ENCODE measurements at regions not wholly inside any gene's neighbourhood (a gene's known extent, or its start where the extent isn't known, plus 50 kb on each side); places are given as distances from the start of the nearest gene placed in this dataset.

- FAIRE-seq (no peak), DNase-seq (ENCODE audit: insufficient read length, low spot score) (no peak)
- no peak for TF ChIP-seq CTCF (IDR thresholded peaks at IDR 0.05; ENCODE audit: insufficient read depth, missing control alignments)
Observed at GRCh38 chr13:109862627-109863026, 76.2 kb upstream of the IRS2 start.

GRCh38 chr13:109859898-109860297 is 73.5 kb upstream of the IRS2 start:
- no peak for DNase-seq (ENCODE audit: insufficient read length, low spot score)
- FAIRE-seq: no peak
- TF ChIP-seq CTCF (IDR thresholded peaks at IDR 0.05; ENCODE audit: insufficient read depth, missing control alignments): no peak

- TF ChIP-seq CTCF (IDR thresholded peaks at IDR 0.05; ENCODE audit: insufficient read depth, missing control alignments): no peak
- DNase-seq (ENCODE audit: insufficient read length, low spot score) (no peak), FAIRE-seq (no peak)
Observed at GRCh38 chr13:109859216-109859835, 72.9 kb upstream of the IRS2 start.

GRCh38 chr13:109858319-109858718 is 71.9 kb upstream of the IRS2 start:
- FAIRE-seq (no peak), DNase-seq (ENCODE audit: insufficient read length, low spot score) (no peak)
- TF ChIP-seq CTCF (IDR thresholded peaks at IDR 0.05; ENCODE audit: insufficient read depth, missing control alignments): no peak

GRCh38 chr13:109857803-109858202 is 71.4 kb upstream of the IRS2 start:
- no peak for FAIRE-seq
- TF ChIP-seq CTCF (IDR thresholded peaks at IDR 0.05; ENCODE audit: insufficient read depth, missing control alignments): no peak

GRCh38 chr13:109857325-109857724 is 70.9 kb upstream of the IRS2 start:
- no peak for TF ChIP-seq CTCF (IDR thresholded peaks at IDR 0.05; ENCODE audit: insufficient read depth, missing control alignments)
- DNase-seq (ENCODE audit: insufficient read length, low spot score) (no peak), FAIRE-seq (no peak)

More at GRCh38 chr13:109857803-109858202, 71.4 kb upstream of the IRS2 start:
- no peak for DNase-seq (ENCODE audit: insufficient read length, low spot score)

- no peak for TF ChIP-seq CTCF (IDR thresholded peaks at IDR 0.05; ENCODE audit: insufficient read depth, missing control alignments)
- no peak for DNase-seq (ENCODE audit: insufficient read length, low spot score)
- FAIRE-seq: no peak
Observed at GRCh38 chr13:109856350-109856749, 70.0 kb upstream of the IRS2 start.
